DMS53 treated with DMSO at 0.1 percent for 48 hours (cell line): ENCODE measurements at regions not wholly inside any gene's neighbourhood (a gene's known extent, or its start where the extent isn't known, plus 50 kb on each side); places are given as distances from the start of the nearest gene placed in this dataset.

Experiments
- DNase-seq: peaks from one replicate; lab custom pipeline; 2025; ENCODE audit not compliant: unreplicated experiment; lab: John Stamatoyannopoulos, UW

DNA sequence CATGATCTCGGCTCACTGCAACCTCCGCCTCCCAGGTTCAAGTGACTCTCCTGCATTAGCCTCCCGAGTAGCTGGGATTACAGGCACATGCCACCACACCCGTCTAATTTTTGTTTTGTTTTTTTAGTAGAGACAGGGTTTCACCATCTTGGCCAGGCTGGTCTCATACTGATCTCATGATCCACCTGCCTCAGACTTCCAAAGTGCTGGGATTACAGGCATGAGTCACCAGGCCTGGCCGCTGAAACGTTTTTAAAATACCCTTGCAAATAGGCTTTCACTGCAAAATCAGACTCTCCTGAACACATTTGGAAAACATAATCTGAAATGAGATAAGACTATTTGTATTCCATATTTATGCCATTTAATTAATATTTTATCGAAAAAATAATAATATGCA lies 826.1 kb upstream of the CNTN5 start:
- no peak for DNase-seq

DNA sequence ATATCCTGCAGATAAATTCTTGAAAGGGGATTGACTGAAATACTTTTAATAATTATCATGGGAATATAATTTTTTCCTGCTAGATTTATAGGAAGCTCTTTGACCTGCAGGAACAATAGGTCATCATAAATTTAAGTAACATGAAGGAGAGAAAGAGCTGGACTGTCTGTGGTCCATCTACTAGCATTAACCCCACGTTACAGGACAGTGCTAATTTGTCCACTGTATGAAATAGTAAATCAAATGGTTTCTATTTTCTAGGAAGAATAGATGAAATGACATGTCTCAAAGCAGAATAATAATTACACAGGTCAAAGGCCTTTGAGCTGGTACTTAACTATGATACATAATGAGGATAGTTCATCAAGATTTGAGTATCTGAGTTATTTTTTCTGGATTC lies 825.4 kb upstream of the CNTN5 start:
- DNase-seq: no peak

GRCh38 chr11:98207086-98207485 lies 813.7 kb upstream of the CNTN5 start:
- DNase-seq: no peak

DNA sequence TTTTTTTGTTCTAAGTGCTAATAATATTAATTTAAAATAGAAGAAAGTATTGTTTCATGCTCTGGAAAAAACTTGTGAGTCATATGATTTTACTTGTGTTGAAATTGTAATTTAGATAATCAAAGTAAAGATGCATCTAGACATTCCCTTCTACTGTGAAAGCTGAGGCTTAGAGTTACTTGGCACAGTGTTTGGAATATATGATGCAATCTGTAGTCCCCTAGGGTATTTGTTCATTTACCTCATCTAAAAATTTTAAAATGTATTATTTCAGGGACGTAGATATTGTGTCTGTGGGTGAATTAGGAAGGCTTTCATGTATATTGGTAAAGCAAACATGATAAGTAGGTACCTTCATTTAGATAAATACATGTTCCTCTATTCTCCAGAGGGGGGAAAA lies 793.5 kb upstream of the CNTN5 start:
- DNase-seq: no peak

GRCh38 chr11:98230678-98231077 lies 790.1 kb upstream of the CNTN5 start:
- no peak for DNase-seq

DNA sequence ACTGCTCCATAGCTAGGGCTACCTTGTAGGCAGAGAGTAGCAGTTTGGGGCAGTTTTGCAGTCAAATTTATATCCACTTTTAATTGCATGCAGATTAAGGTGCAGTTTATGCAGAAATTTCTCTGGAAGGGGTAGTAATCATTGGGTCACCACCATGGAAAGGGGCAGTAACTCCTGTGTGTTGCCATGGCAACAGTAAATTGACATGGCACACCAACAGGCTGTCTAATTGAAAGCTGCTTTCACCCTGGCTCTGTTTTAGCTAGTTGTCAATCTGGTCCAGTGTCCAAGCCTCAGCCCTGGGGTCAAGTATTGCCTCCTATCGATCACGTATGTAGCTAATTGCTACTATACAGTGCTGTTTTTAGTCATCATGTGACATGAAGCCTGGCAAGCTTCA lies 786.1 kb upstream of the CNTN5 start:
- no peak for DNase-seq

- DNase-seq: no peak
Measured at GRCh38 chr11:98243897-98244296, 776.9 kb upstream of the CNTN5 start.

- no peak for DNase-seq
Measured at GRCh38 chr11:98260983-98261382, 759.8 kb upstream of the CNTN5 start.

- DNase-seq: no peak
Measured at GRCh38 chr11:98277251-98277912, 743.4 kb upstream of the CNTN5 start.

GRCh38 chr11:98289617-98290263 lies 731.0 kb upstream of the CNTN5 start:
- DNase-seq: no peak

GRCh38 chr11:98296091-98296880 lies 724.5 kb upstream of the CNTN5 start:
- no peak for DNase-seq

- DNase-seq: no peak
Measured at GRCh38 chr11:98300719-98301118, 720.0 kb upstream of the CNTN5 start.

DNA sequence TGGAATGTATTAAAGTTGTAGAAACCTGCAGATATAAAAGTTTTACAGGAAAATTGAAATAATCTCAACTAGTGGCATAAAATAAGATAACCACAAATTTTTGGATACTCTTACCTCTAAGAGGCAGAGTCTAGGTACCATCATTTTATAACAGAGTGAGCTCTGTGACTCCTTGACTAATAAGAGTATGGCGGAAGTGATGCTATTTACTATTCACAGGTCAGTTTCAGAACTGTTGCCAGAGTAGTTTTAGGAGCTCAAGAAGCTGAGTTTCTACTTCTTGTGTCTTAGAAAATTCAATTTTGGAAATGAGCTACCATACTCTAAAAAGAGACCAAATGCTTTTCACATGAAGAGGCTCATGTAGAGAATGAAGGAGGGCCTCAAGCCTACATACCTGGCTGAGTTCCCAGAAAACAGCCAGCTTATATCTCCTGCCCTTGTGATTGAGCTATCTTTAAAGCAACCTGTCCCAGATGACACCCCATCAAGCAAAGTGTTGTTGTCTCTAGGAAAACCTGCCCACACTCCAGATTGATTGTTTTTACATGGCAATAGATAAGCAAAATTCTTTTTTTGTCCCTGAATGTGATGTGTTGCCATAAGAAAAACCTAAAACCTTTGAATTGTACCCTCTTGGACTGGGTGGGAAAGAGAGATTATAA lies 712.8 kb upstream of the CNTN5 start:
- DNase-seq: no peak

GRCh38 chr11:98330306-98330705 lies 690.4 kb upstream of the CNTN5 start:
- DNase-seq: peak; percentile 45

GRCh38 chr11:98358551-98358950 lies 662.2 kb upstream of the CNTN5 start:
- no peak for DNase-seq

- no peak for DNase-seq
Measured at GRCh38 chr11:98365190-98365589, 655.6 kb upstream of the CNTN5 start.

- DNase-seq: no peak
Measured at GRCh38 chr11:98365941-98366340, 654.8 kb upstream of the CNTN5 start.

DNA sequence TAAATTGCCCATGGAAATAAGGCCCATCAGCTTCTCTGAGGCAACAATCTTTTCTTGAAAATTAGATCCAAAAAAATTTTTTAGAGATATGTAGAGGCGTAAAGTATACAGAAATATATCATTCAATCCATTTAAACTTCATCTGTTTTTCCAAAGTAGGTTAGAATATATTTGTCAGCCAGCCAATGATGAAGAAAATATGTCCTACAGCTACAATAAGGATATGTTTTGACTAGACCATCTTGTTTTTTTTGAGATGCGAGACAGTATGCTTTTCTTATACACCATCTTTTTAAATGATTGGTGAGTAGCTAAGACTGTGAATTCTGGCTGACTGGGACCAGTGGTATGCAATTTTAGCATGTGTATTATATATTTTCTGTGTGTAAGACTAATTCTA lies 630.4 kb upstream of the CNTN5 start:
- no peak for DNase-seq

- DNase-seq: peak; percentile 6
Measured at GRCh38 chr11:98394500-98394899, 626.2 kb upstream of the CNTN5 start.

GRCh38 chr11:98398508-98398907 lies 622.2 kb upstream of the CNTN5 start:
- DNase-seq: no peak

GRCh38 chr11:98409069-98409468 lies 611.7 kb upstream of the CNTN5 start:
- DNase-seq: no peak

DNA sequence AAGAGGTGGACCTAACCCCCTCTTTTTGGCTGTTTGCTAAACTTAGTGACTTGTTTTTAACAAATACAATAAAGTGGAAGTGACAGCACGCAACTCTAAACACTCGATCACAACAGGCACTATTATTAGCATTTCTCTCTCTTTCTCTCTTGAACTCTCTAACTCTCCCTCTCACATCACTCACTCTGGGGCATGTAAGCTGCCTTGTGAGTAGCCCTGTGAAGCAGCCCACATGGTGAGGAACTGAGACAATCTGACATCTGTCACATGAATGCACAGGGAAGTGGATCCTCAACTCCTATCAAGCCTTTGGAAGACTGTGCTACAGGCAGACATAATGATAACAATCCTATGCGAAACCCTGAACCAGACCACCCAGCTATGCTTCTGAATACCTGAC lies 609.0 kb upstream of the CNTN5 start:
- DNase-seq: no peak
